ENCODE measurements at regions not wholly inside any gene's neighbourhood (a gene's known extent, or its start where the extent isn't known, plus 50 kb on each side); places are given as distances from the start of the nearest gene placed in this dataset.

DNA sequence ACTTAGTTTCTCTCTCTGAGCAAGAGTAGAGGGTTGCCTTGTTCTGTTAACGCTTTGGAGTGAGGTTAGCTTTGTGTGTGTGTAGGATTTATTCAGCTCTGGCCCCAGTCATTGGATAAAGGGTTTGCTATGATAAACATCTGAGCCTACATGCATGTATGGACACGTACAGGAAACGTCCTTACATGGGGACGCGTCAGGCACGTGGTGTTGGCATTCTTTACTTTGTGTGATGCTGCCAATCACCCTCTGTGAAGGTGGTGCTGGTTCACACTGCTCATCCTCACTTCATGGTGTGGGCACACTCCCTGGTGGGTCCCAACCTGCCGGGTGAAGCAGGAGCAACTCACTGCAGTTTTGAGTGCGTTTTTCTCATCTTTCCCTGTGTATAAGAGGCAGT, 53.4 kb upstream of the CD93 start (continued):
- TF ChIP-seq NFRKB (IDR thresholded peaks at IDR 0.05; ENCODE audit: low read depth) (peak; percentile 86), ZNF589 (CRISPR knock-in tag; IDR thresholded peaks at IDR 0.05; ENCODE audit: low read depth) (peak; percentile 72; the same call in 1 of the 2 replicates), ZNF668 (CRISPR knock-in tag; IDR thresholded peaks at IDR 0.05) (peak; percentile 84; the same call in 1 of the 2 replicates), PRMT5 (CRISPR knock-in tag; IDR thresholded peaks at IDR 0.05) (no peak), MGA (IDR thresholded peaks at IDR 0.05) (peak; percentile 89), ZNF408 (CRISPR knock-in tag; IDR thresholded peaks at IDR 0.05; ENCODE audit: low read depth) (no peak), ZNF444 (CRISPR knock-in tag; IDR thresholded peaks at IDR 0.05) (no peak), ID3 (CRISPR knock-in tag; IDR thresholded peaks at IDR 0.05) (no peak), ID3 (tag; IDR thresholded peaks at IDR 0.05) (peak; percentile 80), MAZ (CRISPR knock-in tag; conservative IDR thresholded peaks at IDR 0.05 in 1 of 2, IDR thresholded peaks at IDR 0.05 in 1 of 2) (0 out of 4 replicates have a peak, but pooled peaks of 1 of the 2 experiments have one; percentile 46), FOXA3 (CRISPR knock-in tag; conservative IDR thresholded peaks at IDR 0.05 in 1 of 2, IDR thresholded peaks at IDR 0.05 in 1 of 2) (0 out of 4 replicates have a peak, but pooled peaks of 1 of the 2 experiments have one; percentile 19), TEAD2 (tag; IDR thresholded peaks at IDR 0.05) (0 out of 2 replicates have a peak, but pooled peaks have one; percentile 35)
- TF ChIP-seq, protein P1, sequence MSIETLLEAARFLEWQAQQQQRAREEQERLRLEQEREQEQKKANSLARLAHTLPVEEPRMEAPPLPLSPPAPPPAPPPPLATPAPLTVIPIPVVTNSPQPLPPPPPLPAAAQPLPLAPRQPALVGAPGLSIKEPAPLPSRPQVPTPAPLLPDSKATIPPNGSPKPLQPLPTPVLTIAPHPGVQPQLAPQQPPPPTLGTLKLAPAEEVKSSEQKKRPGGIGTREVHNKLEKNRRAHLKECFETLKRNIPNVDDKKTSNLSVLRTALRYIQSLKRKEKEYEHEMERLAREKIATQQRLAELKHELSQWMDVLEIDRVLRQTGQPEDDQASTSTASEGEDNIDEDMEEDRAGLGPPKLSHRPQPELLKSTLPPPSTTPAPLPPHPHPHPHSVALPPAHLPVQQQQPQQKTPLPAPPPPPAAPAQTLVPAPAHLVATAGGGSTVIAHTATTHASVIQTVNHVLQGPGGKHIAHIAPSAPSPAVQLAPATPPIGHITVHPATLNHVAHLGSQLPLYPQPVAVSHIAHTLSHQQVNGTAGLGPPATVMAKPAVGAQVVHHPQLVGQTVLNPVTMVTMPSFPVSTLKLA (conservative IDR thresholded peaks at IDR 0.05), result peak in 1 of 2 experiments; percentile 38; a peak in 1 of 4 replicates
- TF ChIP-seq, protein P2, sequence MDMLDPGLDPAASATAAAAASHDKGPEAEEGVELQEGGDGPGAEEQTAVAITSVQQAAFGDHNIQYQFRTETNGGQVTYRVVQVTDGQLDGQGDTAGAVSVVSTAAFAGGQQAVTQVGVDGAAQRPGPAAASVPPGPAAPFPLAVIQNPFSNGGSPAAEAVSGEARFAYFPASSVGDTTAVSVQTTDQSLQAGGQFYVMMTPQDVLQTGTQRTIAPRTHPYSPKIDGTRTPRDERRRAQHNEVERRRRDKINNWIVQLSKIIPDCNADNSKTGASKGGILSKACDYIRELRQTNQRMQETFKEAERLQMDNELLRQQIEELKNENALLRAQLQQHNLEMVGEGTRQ (CRISPR knock-in tag; IDR thresholded peaks at IDR 0.05), result peak; percentile 27; the same call in 1 of the 2 replicates
